ENCODE measurements at regions not wholly inside any gene's neighbourhood (a gene's known extent, or its start where the extent isn't known, plus 50 kb on each side); places are given as distances from the start of the nearest gene placed in this dataset.

GRCh38 chr1:106899644-106900043 is 156.8 kb upstream of the PRMT6 start:
- Histone ChIP-seq H3K27me3 (replicated peaks; ENCODE audit: insufficient read depth, low read length) (no peaks in the 10 kb centered on the region), H3F3A (ENCODE audit: insufficient read depth, low read length) (no peaks in the 10 kb centered on the region), H3K4me1 (ENCODE audit: low read length) (no peaks in the 10 kb centered on the region), H3K9me3 (replicated peaks; ENCODE audit: insufficient read depth, low read length) (no peaks in the 10 kb centered on the region), H3K4me2 (ENCODE audit: low read depth, low read length) (no peak overlapping the region), H3K27ac (ENCODE audit: low read length) (no peak overlapping the region), H3K79me2 (ENCODE audit: low read length) (no peaks in the 10 kb centered on the region), H3K4me3 (ENCODE audit: low read length) (no peak overlapping the region), H2AFZ (ENCODE audit: low read length) (no peak overlapping the region), H3K9me2 (replicated peaks; ENCODE audit: insufficient read depth, low read length) (no peaks in the 10 kb centered on the region), H4K20me1 (ENCODE audit: insufficient read depth, low read length) (no peaks in the 10 kb centered on the region), H3K9ac (ENCODE audit: low read length) (no peak overlapping the region), H3K36me3 (replicated peaks; ENCODE audit: insufficient read depth, low read length) (no peaks in the 10 kb centered on the region)
- TF ChIP-seq EZH2 (optimal IDR thresholded peaks at IDR 0.05; ENCODE audit: low read depth, low read length) (no peak), EZH2phosphoT487 (IDR thresholded peaks at IDR 0.05; ENCODE audit: low read length) (no peak), CTCF (IDR thresholded peaks at IDR 0.05; ENCODE audit: low read length) (no peak)
- DNase-seq, result no peak

- Histone ChIP-seq H3K9me2 (replicated peaks; ENCODE audit: insufficient read depth, low read length) (no peaks in the 10 kb centered on the region), H3K9me3 (replicated peaks; ENCODE audit: insufficient read depth, low read length) (no peaks in the 10 kb centered on the region)
Observed at GRCh38 chr1:106907795-106908194, 148.7 kb upstream of the PRMT6 start.

GRCh38 chr1:106908689-106909088 is 147.8 kb upstream of the PRMT6 start:
- Histone ChIP-seq H2AFZ (ENCODE audit: low read length) (no peak overlapping the region), H3K4me2 (ENCODE audit: low read depth, low read length) (no peak overlapping the region), H3K27ac (ENCODE audit: low read length) (no peak overlapping the region), H3K27me3 (replicated peaks; ENCODE audit: insufficient read depth, low read length) (no peaks in the 10 kb centered on the region), H3F3A (ENCODE audit: insufficient read depth, low read length) (no peaks in the 10 kb centered on the region), H3K9me2 (replicated peaks; ENCODE audit: insufficient read depth, low read length) (no peaks in the 10 kb centered on the region), H3K36me3 (replicated peaks; ENCODE audit: insufficient read depth, low read length) (no peaks in the 10 kb centered on the region), H3K79me2 (ENCODE audit: low read length) (no peaks in the 10 kb centered on the region), H4K20me1 (ENCODE audit: insufficient read depth, low read length) (no peaks in the 10 kb centered on the region), H3K4me3 (ENCODE audit: low read length) (no peak overlapping the region), H3K9ac (ENCODE audit: low read length) (no peak overlapping the region), H3K9me3 (replicated peaks; ENCODE audit: insufficient read depth, low read length) (no peaks in the 10 kb centered on the region), H3K4me1 (ENCODE audit: low read length) (0 out of 2 replicates have a peak, but pooled peaks cover 5% of the 10 kb centered on the region)
- DNase-seq, result no peak
- TF ChIP-seq CTCF (IDR thresholded peaks at IDR 0.05; ENCODE audit: low read length), result no peak
- no peak for TF ChIP-seq EZH2 (optimal IDR thresholded peaks at IDR 0.05; ENCODE audit: low read depth, low read length)

More at GRCh38 chr1:106907795-106908194, 148.7 kb upstream of the PRMT6 start:
- Histone ChIP-seq H3K4me1 (ENCODE audit: low read length) (0 out of 2 replicates have a peak, but pooled peaks cover 5% of the 10 kb centered on the region), H3K79me2 (ENCODE audit: low read length) (no peaks in the 10 kb centered on the region), H2AFZ (ENCODE audit: low read length) (no peak overlapping the region), H4K20me1 (ENCODE audit: insufficient read depth, low read length) (no peaks in the 10 kb centered on the region), H3K4me3 (ENCODE audit: low read length) (no peak overlapping the region), H3K27me3 (replicated peaks; ENCODE audit: insufficient read depth, low read length) (no peaks in the 10 kb centered on the region), H3F3A (ENCODE audit: insufficient read depth, low read length) (no peaks in the 10 kb centered on the region), H3K27ac (ENCODE audit: low read length) (no peak overlapping the region), H3K9ac (ENCODE audit: low read length) (no peak overlapping the region), H3K4me2 (ENCODE audit: low read depth, low read length) (peak overlapping the region; percentile 15; the same call in 1 of the 2 replicates), H3K36me3 (replicated peaks; ENCODE audit: insufficient read depth, low read length) (no peaks in the 10 kb centered on the region)
- TF ChIP-seq CTCF (IDR thresholded peaks at IDR 0.05; ENCODE audit: low read length) (no peak), EZH2phosphoT487 (IDR thresholded peaks at IDR 0.05; ENCODE audit: low read length) (no peak), EZH2 (optimal IDR thresholded peaks at IDR 0.05; ENCODE audit: low read depth, low read length) (no peak)
- DNase-seq, result peak; percentile 42

All from MM.1S (cell line).